GM12878 (cell line): ENCODE measurements at regions not wholly inside any gene's neighbourhood (a gene's known extent, or its start where the extent isn't known, plus 50 kb on each side); places are given as distances from the start of the nearest gene placed in this dataset.

Experiments
- CTCF ChIP-seq, 3 experiments: IDR thresholded peaks in 2 of 3; conservative IDR thresholded peaks in 1 of 3; 2 replicates each; pipeline ENCODE4 v1.5.1; 2011; ENCODE audit warnings: low read depth in 3 of 3, low read length in 3 of 3, mild to moderate bottlenecking in 3 of 3, control low read depth in 2 of 3, moderate library complexity in 2 of 3, inconsistent platforms in 1 of 3, mixed read lengths in 1 of 3; ENCODE audit not compliant: control insufficient read depth in 2 of 3, insufficient read depth in 1 of 3; ENCODE audit errors: extremely low read depth in 1 of 3
- EP300 ChIP-seq, 2 experiments: fragments of 150-350 bp in 1 of 2; IDR thresholded peaks; 2 replicates each; pipeline ENCODE4 v1.6.1; 2011 to 2012; ENCODE audit warnings: low read depth in 2 of 2, low read length in 2 of 2, borderline replicate concordance in 1 of 2, improper control_type of control experiment in 1 of 2, inconsistent platforms in 1 of 2; ENCODE audit not compliant: control insufficient read depth in 1 of 2
- GABPA ChIP-seq: IDR thresholded peaks from 2 replicates; pipeline ENCODE4 v1.6.1; 2014; ENCODE audit warnings: antibody characterized with exemption, low read depth, mild to moderate bottlenecking, inconsistent platforms
- HDGF ChIP-seq: fragments of 450-650 bp; IDR thresholded peaks from 2 replicates; pipeline ENCODE4 v1.6.1; 2016; ENCODE audit warnings: antibody characterized with exemption
- POLR2A ChIP-seq: IDR thresholded peaks from 2 replicates; pipeline ENCODE4 v1.6.1; 2011; ENCODE audit warnings: low read depth, mild to moderate bottlenecking, low read length
- POLR2AphosphoS2 ChIP-seq: IDR thresholded peaks from 2 replicates; pipeline ENCODE4 v1.6.1; 2011; ENCODE audit warnings: low read depth, mild to moderate bottlenecking, low read length, improper control_type of control experiment, moderate library complexity

- TF ChIP-seq GABPA (no peak), EP300 (IDR thresholded peaks at IDR 0.05; ENCODE audit: borderline replicate concordance in 1 of 2, control insufficient read depth in 1 of 2, low read depth in 2 of 2, low read length in 2 of 2) (no peak), CTCF (IDR thresholded peaks at IDR 0.05 in 2 of 3, conservative IDR thresholded peaks at IDR 0.05 in 1 of 3; ENCODE audit: control insufficient read depth in 2 of 3, extremely low read depth in 1 of 3, insufficient read depth in 1 of 3, low read depth in 3 of 3, low read length in 3 of 3) (no peak), POLR2AphosphoS2 (no peak), HDGF (no peak), POLR2A (no peak)
These were observed 52.2 kb downstream of the SIPA1L2 start for GRCh38 chr1:232577772-232578171.
